ENCODE measurements at regions not wholly inside any gene's neighbourhood (a gene's known extent, or its start where the extent isn't known, plus 50 kb on each side); places are given as distances from the start of the nearest gene placed in this dataset.

DNA sequence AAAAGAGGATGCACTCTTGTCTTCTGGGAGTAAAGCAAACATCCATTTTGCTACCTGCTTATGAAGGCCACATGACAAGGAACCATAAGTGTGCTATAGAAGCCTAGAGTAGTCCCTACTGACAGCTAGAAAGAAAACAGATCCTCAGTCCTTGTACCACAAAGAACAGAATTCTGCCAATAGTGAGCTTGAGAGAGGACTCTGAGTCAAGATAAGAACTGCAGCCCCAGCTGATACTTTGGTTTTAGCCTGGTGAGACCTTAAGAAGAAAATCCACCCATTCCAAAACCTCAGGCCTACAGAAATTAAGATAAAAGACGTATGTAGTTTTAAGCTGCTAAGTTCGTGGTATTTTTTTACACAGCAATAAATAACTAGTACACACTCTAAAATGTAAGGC lies 914.6 kb downstream of the PCDH19 start (continued):
- TF ChIP-seq, protein P1, sequence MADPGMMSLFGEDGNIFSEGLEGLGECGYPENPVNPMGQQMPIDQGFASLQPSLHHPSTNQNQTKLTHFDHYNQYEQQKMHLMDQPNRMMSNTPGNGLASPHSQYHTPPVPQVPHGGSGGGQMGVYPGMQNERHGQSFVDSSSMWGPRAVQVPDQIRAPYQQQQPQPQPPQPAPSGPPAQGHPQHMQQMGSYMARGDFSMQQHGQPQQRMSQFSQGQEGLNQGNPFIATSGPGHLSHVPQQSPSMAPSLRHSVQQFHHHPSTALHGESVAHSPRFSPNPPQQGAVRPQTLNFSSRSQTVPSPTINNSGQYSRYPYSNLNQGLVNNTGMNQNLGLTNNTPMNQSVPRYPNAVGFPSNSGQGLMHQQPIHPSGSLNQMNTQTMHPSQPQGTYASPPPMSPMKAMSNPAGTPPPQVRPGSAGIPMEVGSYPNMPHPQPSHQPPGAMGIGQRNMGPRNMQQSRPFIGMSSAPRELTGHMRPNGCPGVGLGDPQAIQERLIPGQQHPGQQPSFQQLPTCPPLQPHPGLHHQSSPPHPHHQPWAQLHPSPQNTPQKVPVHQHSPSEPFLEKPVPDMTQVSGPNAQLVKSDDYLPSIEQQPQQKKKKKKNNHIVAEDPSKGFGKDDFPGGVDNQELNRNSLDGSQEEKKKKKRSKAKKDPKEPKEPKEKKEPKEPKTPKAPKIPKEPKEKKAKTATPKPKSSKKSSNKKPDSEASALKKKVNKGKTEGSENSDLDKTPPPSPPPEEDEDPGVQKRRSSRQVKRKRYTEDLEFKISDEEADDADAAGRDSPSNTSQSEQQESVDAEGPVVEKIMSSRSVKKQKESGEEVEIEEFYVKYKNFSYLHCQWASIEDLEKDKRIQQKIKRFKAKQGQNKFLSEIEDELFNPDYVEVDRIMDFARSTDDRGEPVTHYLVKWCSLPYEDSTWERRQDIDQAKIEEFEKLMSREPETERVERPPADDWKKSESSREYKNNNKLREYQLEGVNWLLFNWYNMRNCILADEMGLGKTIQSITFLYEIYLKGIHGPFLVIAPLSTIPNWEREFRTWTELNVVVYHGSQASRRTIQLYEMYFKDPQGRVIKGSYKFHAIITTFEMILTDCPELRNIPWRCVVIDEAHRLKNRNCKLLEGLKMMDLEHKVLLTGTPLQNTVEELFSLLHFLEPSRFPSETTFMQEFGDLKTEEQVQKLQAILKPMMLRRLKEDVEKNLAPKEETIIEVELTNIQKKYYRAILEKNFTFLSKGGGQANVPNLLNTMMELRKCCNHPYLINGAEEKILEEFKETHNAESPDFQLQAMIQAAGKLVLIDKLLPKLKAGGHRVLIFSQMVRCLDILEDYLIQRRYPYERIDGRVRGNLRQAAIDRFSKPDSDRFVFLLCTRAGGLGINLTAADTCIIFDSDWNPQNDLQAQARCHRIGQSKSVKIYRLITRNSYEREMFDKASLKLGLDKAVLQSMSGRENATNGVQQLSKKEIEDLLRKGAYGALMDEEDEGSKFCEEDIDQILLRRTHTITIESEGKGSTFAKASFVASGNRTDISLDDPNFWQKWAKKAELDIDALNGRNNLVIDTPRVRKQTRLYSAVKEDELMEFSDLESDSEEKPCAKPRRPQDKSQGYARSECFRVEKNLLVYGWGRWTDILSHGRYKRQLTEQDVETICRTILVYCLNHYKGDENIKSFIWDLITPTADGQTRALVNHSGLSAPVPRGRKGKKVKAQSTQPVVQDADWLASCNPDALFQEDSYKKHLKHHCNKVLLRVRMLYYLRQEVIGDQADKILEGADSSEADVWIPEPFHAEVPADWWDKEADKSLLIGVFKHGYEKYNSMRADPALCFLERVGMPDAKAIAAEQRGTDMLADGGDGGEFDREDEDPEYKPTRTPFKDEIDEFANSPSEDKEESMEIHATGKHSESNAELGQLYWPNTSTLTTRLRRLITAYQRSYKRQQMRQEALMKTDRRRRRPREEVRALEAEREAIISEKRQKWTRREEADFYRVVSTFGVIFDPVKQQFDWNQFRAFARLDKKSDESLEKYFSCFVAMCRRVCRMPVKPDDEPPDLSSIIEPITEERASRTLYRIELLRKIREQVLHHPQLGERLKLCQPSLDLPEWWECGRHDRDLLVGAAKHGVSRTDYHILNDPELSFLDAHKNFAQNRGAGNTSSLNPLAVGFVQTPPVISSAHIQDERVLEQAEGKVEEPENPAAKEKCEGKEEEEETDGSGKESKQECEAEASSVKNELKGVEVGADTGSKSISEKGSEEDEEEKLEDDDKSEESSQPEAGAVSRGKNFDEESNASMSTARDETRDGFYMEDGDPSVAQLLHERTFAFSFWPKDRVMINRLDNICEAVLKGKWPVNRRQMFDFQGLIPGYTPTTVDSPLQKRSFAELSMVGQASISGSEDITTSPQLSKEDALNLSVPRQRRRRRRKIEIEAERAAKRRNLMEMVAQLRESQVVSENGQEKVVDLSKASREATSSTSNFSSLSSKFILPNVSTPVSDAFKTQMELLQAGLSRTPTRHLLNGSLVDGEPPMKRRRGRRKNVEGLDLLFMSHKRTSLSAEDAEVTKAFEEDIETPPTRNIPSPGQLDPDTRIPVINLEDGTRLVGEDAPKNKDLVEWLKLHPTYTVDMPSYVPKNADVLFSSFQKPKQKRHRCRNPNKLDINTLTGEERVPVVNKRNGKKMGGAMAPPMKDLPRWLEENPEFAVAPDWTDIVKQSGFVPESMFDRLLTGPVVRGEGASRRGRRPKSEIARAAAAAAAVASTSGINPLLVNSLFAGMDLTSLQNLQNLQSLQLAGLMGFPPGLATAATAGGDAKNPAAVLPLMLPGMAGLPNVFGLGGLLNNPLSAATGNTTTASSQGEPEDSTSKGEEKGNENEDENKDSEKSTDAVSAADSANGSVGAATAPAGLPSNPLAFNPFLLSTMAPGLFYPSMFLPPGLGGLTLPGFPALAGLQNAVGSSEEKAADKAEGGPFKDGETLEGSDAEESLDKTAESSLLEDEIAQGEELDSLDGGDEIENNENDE (IDR thresholded peaks at IDR 0.05; ENCODE audit: insufficient replicate concordance, low read length): no peak
- TF ChIP-seq JUN (IDR thresholded peaks at IDR 0.05; ENCODE audit: low read depth, low read length) (no peak), KDM4A (IDR thresholded peaks at IDR 0.05; ENCODE audit: low read depth, low read length, severe bottlenecking) (no peak), POLR2A (IDR thresholded peaks at IDR 0.05; ENCODE audit: control extremely low read depth in 1 of 2, low read depth in 2 of 2, low read length in 2 of 2) (no peak), POLR2AphosphoS5 (IDR thresholded peaks at IDR 0.05; ENCODE audit: low read depth, low read length) (no peak), BACH1 (IDR thresholded peaks at IDR 0.05; ENCODE audit: low read length) (no peak), SP1 (IDR thresholded peaks at IDR 0.05; ENCODE audit: low read depth, low read length) (no peak), RAD21 (IDR thresholded peaks at IDR 0.05 in 1 of 2, conservative IDR thresholded peaks at IDR 0.05 in 1 of 2; ENCODE audit: low read depth in 2 of 2, low read length in 2 of 2) (no peak), POU5F1 (IDR thresholded peaks at IDR 0.05; ENCODE audit: low read depth, low read length) (no peak), ASH2L (IDR thresholded peaks at IDR 0.05; ENCODE audit: low read length) (no peak), TBP (IDR thresholded peaks at IDR 0.05; ENCODE audit: low read depth, low read length) (no peak), CBX8 (IDR thresholded peaks at IDR 0.05; ENCODE audit: borderline replicate concordance, low read depth, low read length) (no peak), MAFK (IDR thresholded peaks at IDR 0.05; ENCODE audit: low read depth, low read length) (no peak), BRCA1 (IDR thresholded peaks at IDR 0.05; ENCODE audit: low read depth, low read length) (no peak)

Measured in H1 (cell line).